ENCODE measurements at regions not wholly inside any gene's neighbourhood (a gene's known extent, or its start where the extent isn't known, plus 50 kb on each side); places are given as distances from the start of the nearest gene placed in this dataset.

DNA sequence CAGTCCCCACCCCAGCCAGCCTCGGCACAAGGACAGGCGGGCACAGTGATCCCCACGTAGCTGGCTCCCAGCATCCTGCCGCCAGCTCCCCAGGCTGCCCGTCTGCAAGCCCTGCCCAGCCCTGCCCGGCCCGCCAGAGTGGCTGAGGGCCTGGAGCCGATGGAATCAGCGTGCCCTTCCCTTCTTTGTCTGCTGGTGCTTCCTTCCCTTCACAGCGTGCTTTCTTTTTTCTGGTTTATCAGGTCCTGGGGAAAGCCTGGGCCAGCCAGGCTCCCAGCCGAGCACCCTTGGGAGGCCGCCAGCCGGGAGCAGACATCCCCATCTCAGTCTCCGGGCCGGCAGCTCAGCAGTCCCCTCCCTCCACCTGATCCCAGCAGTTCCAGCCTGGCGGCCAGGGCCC, 54.7 kb upstream of the SMAD6 start:
- no peak overlapping the region for H3K4me3 Mint-ChIP-seq
- DNase-seq: no peak
- no peaks in the 10 kb centered on the region for H3K27me3 Mint-ChIP-seq
- no peak overlapping the region for H3K27ac Mint-ChIP-seq
- no peaks in the 10 kb centered on the region for H3K4me1 Mint-ChIP-seq
- no peaks in the 10 kb centered on the region for H3K9me3 Mint-ChIP-seq
- H3K36me3 Mint-ChIP-seq: no peaks in the 10 kb centered on the region

DNA sequence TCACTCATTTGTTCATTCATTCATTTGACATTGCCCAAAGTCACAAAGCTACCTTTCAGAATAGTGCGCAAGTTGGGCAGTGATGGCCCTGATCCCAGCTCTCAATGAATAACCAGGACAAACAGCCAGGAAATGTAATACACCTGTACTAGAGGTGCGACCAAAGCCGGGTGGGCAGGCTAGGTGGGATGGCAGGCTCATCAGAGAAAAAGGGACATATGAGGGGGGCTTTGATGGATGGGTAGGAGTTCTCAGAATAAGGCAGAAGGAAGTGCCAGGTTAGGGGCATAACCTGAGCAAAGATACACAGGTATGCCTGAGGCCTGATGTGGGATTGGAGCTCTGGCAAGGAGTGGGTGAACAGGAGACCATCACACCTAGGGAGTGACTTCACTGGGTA, 53.4 kb upstream of the SMAD6 start:
- no peak overlapping the region for H3K27ac Mint-ChIP-seq
- no peaks in the 10 kb centered on the region for H3K36me3 Mint-ChIP-seq
- DNase-seq: no peak
- no peaks in the 10 kb centered on the region for H3K9me3 Mint-ChIP-seq
- H3K27me3 Mint-ChIP-seq: no peaks in the 10 kb centered on the region
- no peaks in the 10 kb centered on the region for H3K4me1 Mint-ChIP-seq
- H3K4me3 Mint-ChIP-seq: no peak overlapping the region

DNA sequence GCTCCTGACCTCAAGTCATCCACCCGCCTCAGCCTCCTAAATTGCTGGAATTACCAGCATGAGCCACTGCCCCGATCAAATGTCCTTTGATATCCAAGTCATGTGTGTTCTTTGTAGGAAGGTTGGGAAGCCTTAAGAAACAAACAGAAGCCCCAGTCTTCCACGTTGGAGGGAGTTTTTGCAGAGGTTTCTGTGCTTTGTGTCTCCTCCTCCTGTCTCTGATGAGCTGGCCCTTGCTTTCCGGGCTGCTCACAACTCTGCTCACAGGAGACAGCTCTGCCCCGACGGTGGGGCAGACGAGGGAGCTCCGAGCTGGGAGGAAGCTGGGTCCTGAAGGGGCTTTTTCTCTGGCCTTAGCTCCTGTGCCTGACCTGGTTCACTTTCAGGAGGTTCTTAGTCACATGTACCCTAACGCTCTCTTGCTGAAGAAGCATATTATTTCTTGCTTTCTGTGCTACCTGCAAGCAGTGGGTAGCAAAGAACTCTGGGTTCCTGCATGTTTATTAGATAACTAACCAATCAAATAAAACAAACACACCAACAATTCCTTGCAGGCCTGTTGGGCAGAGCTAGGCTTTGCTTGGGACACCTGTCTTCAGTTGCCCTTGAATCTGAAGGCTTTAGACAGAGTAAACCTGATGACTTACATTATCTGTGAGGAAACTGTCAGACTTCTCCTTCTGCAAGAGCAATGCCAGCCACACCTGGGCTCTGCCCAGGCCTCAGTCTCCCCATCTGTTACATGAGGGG, 52.6 kb upstream of the SMAD6 start:
- no peak overlapping the region for H3K4me3 Mint-ChIP-seq
- H3K4me1 Mint-ChIP-seq: no peaks in the 10 kb centered on the region
- DNase-seq: no peak
- H3K36me3 Mint-ChIP-seq: no peaks in the 10 kb centered on the region
- no peaks in the 10 kb centered on the region for H3K9me3 Mint-ChIP-seq
- H3K27ac Mint-ChIP-seq: no peak overlapping the region
- H3K27me3 Mint-ChIP-seq: no peaks in the 10 kb centered on the region

DNA sequence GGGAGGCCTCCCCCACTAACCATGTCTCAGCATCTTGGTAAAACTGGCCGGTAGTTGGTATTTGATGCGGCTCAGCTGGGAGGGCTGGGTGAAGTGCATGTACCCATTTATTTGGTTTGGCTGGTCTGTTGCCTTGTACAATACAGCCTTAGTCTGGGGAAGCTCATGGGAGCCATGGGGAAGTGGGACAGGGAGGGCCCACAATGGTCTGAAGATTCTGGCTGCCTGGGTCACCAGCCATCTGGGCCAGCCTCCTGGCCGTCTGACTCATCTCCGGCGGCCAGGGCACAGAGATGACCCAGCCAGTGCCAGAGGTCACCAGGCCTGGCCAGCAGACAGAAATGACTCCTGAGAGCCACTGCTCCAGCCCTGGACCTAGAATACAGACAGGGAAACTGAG, 51.6 kb upstream of the SMAD6 start:
- Mint-ChIP-seq H3K27ac (no peak overlapping the region), H3K4me3 (no peak overlapping the region)

DNA sequence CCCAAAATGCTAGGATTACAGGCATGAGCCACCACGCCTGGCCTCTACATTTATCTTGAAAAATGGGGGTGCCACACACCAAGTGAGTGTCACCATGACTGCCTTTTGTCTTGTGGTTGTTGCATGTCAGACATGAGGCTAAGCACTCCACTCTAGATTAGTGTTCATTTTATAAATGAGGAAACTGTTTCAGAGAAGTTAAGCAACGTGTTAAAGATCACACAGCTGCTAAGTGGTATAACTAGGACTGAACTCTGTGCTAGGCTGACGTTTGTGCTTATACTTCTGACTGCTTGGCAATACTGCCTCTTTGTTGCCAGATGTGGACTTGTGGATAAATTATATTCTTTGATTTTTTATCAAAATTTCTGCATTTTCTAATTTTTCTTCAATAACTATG, 50.8 kb upstream of the SMAD6 start:
- no peaks in the 10 kb centered on the region for H3K9me3 Mint-ChIP-seq
- no peak for DNase-seq
- no peaks in the 10 kb centered on the region for H3K36me3 Mint-ChIP-seq
- no peak overlapping the region for H3K4me3 Mint-ChIP-seq
- peaks cover 9% of the 10 kb centered on the region for H3K27me3 Mint-ChIP-seq
- H3K27ac Mint-ChIP-seq: no peak overlapping the region
- H3K4me1 Mint-ChIP-seq: peaks cover 8% of the 10 kb centered on the region

More for the DNA sequence above, 51.6 kb upstream of the SMAD6 start:
- peaks cover 3% of the 10 kb centered on the region for H3K4me1 Mint-ChIP-seq
- no peaks in the 10 kb centered on the region for H3K9me3 Mint-ChIP-seq
- H3K36me3 Mint-ChIP-seq: no peaks in the 10 kb centered on the region
- H3K27me3 Mint-ChIP-seq: peaks cover 1% of the 10 kb centered on the region
- no peak for DNase-seq

DNA sequence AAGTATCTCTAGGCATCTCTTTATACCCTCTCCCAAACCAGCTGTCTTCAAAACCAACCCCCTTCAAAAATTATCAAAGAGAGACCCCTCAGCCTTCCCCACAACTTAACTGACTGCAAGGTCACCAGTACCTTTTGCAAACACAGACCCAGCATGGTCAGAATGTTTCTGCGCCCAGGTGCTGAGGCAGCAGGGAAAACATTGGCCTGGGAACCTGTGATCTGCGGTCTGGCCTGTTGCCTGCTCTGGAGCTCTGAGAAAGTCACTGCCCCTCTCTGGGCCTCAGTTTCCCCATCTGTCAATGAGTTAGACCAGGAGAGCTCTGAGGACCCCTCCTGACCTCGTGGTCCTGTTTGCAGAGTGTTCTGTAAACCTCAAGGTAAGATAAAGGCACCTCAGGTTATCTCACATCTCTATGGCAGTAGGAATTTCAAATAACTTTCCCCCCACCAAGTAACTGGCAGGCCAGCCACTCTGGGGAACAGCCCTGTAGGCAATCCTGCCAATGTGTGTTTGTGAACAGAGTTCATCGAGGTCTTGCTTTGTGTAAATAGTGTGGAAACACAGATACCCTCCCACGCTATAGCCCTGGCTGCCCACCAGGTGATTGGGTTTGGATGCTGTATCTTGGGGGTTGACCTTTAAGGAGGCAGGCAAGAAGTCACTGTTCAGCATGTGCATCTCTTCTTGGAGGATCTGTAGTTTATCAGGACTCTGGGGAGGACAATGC, 50.0 kb upstream of the SMAD6 start:
- Mint-ChIP-seq H3K4me1 (peaks cover 8% of the 10 kb centered on the region), H3K27ac (no peak overlapping the region), H3K36me3 (no peaks in the 10 kb centered on the region), H3K9me3 (no peaks in the 10 kb centered on the region), H3K27me3 (peaks cover 9% of the 10 kb centered on the region), H3K4me3 (no peak overlapping the region)
- DNase-seq: no peak
